ENCODE measurements at regions not wholly inside any gene's neighbourhood (a gene's known extent, or its start where the extent isn't known, plus 50 kb on each side); places are given as distances from the start of the nearest gene placed in this dataset.

GRCh38 chr2:67974559-67975430 lies 88.0 kb downstream of the C1D start:
- no peak for TF ChIP-seq CTCF (conservative IDR thresholded peaks at IDR 0.05)
- H3K27ac ChIP-seq, result no peak overlapping the region

DNA sequence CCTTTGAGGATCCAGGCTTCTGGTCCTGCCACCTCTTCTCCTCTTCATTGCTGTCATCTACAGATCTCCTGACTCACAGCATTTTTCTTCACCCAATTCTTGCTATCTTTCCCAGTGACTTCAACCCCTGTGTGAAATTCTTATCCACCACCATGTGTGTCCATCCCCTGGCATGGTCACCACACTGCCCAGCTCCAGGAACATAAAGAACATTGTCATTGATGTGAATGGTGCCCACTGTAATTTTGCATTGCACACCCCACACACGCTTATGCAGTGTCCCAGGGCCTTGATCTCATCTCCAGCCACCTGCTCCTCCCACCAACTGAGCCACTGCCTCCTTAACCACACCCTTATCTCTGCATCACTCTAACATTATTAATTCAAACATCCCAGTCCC lies 85.3 kb downstream of the C1D start:
- no peak for TF ChIP-seq CTCF (conservative IDR thresholded peaks at IDR 0.05)
- H3K27ac ChIP-seq, result no peak overlapping the region

GRCh38 chr2:67982956-67983355 lies 79.8 kb downstream of the C1D start:
- TF ChIP-seq CTCF (conservative IDR thresholded peaks at IDR 0.05), result no peak
- no peak overlapping the region for H3K27ac ChIP-seq

DNA sequence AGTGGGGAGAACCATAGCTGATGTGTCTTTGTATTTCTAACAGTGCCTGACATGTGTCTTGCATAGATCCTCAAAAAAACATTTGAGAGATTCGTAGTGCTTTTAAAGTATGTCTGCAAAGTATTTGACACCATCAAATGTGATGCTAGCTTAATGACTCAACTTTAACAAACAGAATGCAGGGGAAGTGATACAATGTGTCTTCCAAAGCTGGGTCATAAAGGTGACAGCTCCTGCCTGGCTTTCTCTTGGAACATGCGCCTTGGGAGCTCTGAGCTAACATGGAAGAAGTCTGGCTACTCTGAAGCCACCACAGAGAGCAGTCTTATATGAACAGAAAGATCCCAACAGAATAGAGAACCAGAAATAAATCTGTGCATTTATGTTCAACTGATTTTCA lies 78.2 kb downstream of the C1D start:
- TF ChIP-seq CTCF (conservative IDR thresholded peaks at IDR 0.05), result no peak
- H3K27ac ChIP-seq, result no peak overlapping the region

DNA sequence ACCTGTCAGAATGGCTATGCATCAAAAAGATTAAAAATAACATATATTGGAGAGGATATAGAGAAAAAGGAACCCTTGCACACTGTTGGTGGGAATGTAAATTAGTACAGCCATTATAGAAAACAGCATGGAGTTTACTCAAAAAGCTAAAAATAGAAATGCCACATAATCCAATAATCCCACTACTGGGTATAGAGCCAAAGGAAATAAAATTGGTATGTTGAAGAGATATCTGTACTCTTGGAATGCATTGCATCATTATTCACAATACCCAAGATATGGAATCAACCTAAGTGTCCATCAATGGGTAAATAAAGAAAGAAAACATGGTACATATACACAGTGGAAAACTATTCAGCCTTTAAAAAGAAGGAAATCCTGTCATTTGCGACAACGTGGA lies 77.2 kb downstream of the C1D start:
- H3K27ac ChIP-seq, result no peak overlapping the region
- no peak for TF ChIP-seq CTCF (conservative IDR thresholded peaks at IDR 0.05)

GRCh38 chr2:67986258-67986657 lies 76.5 kb downstream of the C1D start:
- H3K27ac ChIP-seq, result no peak overlapping the region
- TF ChIP-seq CTCF (conservative IDR thresholded peaks at IDR 0.05), result no peak
